GM18508 (cell line): ENCODE measurements at regions not wholly inside any gene's neighbourhood (a gene's known extent, or its start where the extent isn't known, plus 50 kb on each side); places are given as distances from the start of the nearest gene placed in this dataset.

ENCODE experiments used
- ATAC-seq: cut with Tn5 transposase; IDR thresholded peaks from one replicate; pipeline ENCODE4 v1.9.1; 2021; ENCODE audit warnings: moderate number of reproducible peaks; ENCODE audit not compliant: insufficient read depth, unreplicated experiment

DNA sequence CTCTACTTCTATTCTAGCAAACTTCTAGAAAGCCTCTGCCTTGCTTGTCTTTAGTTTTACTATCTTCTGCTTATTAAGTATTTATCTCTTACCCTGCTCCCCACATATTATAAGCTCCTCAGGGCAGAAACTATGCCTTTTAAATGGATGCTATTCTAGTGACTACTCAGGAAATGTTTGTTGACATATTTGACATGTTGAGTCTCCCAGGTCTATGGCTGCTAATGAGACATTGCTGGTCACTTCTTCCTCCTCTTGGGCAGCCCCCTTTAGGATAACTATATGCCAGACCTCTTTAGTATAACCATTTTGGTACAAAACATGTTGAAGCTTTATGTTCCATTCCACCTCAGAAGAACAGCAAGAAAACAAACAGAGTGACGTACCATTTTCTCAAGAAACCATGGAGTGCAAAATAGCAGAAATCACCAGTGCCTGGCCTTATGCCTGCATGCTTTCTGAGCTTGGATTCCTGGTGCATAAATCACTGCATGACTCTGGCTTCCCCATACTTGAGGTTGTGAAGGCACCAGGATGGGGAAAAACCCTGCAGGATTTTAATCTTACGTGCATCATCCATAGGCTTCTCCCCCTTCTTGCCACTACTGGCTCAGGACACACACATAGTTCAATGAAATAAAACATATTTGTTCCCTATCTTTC, 202.6 kb downstream of the TMX1 start:
- no peak for ATAC-seq

DNA sequence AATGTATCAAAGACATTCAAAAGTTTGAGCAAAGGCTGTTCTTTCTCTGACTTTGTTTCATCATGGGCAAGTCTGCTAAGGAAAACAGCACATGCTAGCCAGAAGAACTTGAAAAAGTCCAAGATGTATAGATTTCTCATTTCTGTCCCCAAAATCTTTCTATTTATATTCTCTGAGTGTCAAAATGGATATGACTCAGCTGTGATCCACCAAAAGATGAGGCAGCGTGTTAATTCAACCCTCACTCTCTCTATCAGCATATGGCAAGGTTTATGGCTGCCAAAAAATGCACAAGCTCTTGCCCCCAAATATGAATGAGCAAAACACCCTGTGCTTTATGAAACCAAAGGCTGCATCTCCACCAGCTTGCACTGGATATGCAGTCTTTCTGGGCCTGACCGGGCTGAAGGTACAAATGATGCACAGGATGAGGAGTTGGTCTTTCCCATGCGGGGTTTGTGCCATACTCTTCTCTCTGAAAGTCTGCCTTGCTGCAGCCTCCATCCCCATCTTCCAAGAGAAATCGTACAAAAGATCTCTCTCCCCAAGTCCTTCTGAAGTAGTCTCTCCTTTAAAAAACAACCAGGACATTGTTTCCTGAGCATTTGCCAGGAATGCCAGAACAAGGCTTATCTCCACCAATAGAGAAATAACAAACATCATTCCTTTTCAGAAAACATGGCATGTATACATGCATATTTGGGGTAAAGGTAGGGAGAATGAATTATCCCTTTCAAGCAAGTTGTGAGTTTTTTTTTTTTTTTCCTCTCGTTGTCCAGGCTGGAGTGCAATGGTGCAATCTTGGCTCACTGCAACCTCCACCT, 203.4 kb downstream of the TMX1 start:
- no peak for ATAC-seq

DNA sequence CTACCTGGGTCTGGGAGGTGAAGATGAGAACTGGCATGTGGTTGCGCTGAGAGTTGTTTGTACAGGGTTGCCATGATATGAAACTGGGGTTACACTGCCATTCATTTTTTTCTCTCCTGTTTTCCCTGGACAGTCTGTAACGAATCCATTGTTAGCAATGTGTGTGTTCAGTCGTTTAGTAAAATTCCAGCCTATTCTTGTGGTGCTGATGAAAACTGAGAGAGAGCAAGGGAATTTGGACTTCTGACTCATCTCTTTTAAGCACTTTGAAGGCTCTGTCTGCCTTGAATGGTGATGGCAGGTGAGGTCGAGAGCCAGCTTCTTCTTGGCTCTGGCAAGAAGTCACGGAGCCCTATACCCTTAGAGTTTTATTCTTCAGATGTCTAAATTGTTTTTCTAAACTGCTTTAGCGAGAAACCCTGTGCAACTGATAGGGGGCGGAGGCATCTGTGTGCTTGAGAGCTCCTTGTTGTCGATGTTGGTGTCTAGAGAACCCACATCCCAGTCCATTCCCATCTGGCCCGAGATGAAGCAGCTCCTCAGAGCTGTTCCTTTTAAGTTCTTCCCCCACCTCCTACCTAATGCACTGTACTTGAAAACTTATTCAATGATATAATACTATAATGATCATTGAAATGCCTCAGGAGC, 204.4 kb downstream of the TMX1 start:
- ATAC-seq = no peak

DNA sequence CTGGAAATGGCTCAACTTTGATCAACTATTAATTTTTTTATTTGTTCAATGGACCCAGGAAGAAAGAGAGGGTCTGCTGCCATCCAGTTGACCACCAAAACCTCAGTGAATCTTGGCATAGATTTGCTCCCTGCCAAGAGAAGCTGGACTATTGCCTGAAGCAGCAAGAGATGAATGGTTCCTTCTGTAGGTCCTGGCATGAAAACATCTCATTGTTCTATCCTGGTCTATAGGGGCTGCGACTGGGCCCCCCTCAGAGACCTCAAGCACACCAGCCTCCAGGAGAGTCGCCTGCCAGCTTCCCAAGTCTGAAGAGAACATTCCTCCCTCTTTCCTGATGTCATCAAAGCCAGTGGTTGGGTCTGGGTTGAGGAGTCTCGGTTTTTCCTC, 204.9 kb downstream of the TMX1 start:
- no peak for ATAC-seq

DNA sequence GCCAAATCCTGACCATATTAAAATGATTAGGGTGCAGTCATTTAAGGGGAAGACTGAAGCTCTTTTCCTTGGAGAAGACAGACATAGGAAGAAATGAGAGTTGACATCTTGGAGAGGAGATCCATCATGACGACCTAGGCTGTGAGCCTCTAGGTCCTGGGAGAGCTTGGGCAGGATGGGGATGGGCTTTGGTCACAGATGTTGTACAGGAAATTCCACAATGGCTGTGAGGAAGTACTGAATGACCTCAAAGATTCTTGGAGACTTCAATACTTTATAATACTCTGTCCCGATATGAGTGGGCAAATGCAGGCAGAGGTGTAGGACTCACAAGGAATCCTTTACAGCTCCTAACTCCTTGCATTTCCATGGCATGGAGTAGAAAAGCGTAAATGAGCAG, 204.9 kb upstream of the FRMD6 start:
- no peak for ATAC-seq

DNA sequence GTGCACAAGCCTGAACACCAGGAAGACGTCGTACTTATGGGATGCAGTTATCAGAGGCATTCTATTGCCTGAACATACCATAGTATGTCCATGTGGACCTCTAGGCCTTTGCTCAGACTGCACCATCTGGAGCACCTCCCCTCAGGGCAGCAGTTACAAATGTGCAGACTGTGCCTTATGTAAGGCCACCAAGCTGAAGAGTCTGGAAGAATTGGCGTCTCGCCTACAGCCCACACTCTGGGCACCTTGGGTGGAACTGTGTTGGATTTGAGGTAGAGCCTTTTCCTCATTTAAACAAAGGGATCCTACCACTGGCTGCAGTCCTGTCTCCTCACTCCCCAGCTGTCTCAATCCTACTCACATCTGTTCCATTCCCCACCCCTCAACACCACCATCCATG, 204.3 kb upstream of the FRMD6 start:
- no peak for ATAC-seq

DNA sequence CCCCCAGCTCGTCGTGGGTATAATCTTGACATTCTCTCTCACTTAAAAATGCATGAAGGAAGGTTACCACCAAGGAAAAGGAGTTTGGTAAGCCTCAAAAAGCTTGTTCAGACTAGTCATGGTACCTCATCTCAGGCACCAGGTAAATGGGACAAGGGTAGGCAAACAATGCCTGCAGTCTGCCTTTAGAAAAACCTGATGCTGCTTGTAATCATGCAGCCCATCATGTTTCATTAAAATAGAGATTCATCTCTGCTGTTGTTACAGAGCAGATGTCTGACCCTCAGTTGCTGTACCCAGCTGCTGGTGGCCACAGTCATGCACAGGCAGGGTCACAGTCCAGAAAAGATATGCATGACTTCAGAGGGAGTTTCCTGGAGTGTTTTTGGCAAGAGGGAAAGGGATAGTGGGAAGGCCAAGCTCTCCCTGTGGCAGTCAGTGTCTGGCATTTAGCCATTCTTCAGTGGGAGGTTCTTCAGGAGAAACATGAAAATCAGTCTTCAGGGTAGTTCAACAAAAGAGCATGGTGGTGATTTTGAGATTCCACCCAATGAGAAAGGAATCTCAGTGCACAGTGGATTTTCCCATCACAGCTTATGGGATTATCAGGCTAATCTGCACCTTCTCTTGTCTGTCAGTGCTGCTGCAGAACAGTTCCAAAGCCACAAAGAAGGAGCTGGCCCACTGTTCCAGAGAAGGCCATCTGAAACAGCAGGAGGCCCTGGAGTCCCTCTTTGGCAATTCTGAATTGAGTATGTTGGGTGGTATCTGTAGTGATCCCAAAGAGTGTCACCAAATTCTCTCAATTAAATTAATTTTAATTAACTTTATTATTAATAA, 202.7 kb upstream of the FRMD6 start:
- ATAC-seq = no peak

DNA sequence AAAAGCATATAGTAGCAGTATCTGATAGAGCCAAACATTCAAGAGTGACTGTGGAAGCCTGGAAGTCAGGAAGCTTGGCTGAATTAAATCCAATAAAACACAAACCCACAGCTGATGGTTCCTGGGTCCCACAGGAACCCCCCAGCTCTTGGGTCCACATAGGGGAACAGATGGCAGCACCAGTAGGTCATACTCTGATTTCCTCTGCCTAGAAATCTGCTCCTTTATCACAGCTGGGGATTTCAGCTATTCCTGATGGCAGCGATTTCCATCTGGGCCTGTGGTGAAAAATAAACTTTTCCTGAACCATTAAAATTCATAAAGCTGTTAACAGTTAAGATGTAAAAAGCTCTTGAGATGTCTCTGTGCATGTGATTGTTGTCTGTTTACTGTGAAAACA, 202.0 kb upstream of the FRMD6 start:
- ATAC-seq = no peak

DNA sequence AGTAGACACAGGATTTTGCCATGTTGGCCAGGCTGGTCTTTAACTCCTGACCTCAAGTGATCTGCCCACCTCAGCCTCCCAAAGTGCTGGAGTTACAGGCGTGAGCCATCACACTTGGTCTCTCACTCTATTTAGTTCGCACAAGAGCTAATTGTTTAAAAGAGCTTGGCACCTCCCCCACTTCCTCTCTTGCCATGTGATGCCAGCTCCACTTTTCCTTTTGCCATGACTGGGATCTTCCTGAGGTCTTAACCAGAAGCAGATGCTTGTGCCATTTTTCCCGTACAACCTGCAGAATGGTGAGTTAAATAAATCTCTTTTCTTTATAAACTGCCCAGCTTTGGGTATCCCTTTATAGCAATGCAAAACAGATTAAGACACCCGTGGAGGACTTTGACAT, 200.1 kb upstream of the FRMD6 start:
- ATAC-seq = no peak

DNA sequence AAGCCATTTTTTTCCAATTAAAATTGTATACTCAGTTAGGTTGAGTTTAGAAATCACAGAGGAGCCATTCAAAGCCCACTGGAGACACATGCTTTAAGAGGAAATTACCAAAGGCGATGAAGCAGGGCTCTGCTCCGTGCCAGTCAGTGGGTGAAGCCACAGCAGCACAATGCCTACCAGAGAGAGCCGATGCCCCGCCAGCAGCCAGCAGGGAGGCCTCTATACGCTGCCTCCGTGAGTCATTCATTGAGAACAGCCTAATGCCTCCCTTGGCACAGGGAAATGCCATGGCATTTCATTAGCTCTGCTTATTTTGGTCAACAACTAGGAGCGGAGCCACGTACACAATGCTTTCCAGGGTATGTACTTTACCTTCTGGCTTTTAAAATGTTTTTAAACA, 197.8 kb upstream of the FRMD6 start:
- no peak for ATAC-seq

DNA sequence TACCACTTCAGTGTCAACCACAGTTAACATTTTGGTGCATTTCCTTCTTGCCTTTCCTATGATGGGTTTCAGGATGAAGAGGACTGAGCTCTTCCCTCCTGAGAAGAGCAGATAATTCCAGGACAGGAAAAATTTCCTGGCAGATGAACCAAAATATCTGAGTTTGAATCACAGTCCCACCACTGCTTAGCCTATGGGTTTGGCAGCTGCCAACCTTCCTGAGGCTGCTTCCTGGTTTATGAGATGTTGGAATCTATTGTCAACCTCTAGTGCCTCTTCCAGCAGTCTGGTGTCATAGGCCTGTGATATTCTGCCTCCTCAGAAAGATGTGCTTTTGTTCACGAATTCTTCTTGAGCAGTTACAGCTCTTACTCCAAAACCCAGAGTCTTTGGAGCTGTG, 197.4 kb upstream of the FRMD6 start:
- ATAC-seq = no peak

DNA sequence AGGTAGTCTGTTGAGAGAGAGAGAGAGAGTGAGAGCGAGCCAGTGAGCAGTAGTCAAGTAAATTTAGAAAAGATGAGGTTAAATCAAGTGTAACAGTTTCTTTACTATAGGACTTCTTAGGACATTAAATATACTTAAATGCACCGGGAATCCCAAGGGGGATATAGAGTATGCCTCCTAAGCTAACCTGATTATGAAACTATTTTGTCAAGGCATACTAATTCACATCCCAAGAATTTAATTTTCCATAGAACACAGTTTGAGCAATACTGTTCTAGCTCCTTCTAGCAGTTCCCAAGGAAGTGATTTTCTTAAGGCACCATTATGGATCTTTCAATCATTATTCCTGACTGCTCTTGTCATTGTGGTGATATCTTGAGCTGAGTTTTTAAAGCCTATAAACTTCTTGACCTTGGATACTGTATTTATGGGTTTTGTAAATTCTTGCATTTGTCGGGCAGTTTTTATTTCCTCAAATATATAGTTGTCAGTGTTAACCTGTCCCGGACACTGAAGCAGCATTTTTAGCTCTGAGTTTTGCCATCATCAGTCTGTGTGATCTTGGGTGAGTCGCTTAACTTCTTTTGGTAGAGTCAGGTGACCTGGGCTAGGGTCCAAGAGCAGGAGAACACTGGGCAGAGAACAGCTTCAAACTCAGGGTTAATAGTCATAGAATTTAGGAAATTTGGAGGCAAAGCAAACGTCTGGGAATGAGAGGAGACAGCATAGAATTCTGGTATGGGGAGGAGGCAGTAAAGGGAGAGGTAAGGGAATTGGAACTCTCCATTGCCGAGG, 196.5 kb upstream of the FRMD6 start:
- no peak for ATAC-seq

DNA sequence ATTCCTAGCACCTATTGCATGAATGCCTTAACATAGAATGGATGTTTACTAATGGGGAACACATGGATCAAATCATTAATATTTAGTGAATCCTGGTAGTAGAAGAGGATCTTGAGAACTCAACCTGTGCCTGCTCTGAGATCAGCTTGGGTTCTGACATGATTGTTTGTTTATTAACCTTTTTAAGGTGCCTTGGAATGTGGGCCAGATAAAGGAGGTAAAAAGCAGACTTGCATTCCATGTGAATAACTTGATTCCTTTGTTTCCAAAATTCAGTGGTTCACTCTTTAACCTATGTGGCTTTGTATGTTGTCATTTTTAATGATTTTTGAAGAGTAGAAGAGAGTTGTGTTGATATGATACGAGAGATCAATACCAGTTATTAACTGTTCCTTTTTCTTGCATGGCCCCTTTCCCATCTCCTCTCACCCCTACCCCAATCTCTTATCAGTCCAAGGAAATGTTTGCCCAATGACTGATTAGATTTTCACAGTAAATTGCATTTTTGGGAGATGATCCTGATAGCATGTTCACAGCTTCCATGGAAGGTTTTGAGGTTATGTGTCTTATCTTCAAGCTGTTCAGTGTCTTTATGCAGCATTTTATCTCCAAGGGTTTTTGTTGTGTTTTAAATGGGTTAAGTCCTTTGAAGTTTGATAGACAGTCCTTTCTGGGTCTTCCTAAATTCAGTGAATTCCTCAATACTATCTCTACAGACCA, 193.7 kb upstream of the FRMD6 start:
- no peak for ATAC-seq

DNA sequence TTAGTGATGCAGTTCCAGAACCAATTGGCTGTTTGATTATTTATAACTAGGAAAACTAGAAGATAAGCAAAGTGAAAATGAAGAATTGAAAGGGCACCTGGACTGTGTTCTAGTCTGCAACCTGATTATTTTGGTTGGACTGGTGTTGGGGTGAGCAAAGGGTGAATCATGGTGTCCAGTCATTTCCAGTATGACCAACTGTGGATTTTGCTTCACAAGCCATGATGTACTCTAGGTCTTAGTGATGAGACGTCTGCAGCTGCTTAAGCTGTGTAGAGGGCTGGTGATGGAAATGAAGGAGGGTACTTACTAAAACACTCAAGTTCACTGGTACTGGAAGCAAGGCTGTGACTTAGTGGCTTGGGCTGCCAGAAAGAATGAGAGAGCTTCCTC, 193.2 kb upstream of the FRMD6 start:
- no peak for ATAC-seq

DNA sequence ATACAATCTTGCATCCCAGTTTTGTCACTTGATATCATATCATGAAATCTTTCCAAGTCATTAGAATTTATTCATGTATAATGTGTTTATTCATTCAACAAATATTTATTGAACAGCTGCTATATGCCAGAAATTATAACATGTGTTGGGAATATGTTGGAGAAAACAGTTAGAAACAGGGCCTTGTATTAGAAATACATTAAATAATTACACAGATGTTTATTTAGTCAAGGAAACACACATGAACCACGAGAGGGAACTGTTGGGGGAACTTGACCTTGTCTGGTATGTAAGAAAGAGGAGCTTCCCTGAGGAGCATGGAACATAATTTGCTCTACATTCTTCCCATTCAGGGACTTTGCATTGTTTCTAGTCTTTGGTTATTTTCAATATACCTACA, 191.7 kb upstream of the FRMD6 start:
- no peak for ATAC-seq

DNA sequence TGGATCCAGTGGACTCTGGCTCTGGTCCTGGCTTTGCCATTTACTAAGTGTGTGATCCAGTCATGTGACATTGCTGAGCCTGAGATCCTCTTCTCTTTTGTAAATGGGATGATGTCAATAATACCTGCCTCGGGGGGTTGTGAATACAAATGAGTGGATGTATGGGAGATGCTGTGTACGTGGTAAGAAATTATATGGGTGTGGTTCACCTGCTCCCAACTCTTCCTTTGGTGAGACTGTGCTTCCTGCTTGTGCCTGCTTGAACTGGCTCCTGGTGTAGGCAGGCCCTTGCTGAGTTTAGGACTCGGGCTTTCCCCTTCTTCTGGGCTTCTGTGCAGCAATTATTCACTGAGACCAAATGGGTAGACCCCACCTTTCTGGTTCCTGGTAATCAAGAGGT, 189.5 kb upstream of the FRMD6 start:
- ATAC-seq = no peak

DNA sequence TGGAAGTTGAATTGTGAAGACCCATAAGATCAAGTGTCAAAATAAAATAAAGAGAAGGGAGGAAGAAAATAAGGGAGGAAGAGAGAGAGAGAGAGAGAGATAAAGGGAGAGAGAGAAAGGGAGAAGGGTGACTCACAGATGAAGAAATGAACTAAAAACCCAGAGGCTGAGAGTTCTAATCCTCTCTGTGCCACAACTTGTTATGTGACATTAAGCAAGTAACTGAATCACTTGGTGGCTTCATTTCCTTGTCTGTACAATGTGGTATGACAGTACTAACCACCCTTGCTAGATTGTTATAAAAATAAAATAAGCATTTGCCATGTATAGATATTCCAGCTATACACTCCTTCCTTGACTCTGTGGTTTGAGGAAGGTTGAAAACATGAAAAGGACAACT, 189.0 kb upstream of the FRMD6 start:
- no peak for ATAC-seq

DNA sequence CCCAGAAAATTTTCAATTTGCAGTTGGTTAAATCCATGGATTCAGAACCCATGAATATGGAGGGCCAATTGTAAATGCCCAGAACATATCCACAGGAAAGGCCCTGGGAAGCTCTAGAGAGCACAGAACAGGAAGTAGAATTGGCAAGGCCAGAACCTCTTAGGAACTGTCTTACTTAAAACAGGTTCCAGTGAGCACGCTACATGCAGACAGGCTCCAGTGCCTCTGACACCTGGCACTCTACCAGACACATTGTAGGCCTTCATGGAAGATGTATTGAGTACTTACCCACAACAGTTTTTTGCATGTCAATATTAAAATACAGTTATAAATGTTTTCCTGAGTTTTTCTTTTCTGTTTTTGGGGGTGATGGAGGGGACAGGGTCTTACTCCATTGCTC, 188.2 kb upstream of the FRMD6 start:
- no peak for ATAC-seq

DNA sequence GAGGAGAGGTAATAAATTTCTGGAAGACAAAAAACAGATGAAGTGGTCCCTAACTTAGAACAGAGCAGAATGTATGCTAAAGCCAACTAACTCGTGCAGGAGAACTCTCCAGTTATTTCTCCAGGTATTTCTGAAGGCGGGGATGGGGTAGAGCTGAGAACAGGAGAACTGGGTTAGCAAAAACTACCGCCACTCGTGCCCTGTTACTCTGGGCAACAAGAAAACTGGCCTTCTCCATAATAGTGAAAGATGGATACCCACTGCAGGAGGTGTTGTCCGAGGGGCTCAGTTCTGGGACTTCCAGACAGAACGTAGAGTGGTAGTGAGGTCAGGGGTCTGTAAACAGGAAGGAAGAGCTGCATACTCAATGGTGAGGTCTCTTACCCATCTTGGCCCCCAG, 187.3 kb upstream of the FRMD6 start:
- ATAC-seq = no peak
